Cardiac fibroblast (primary cell): ENCODE measurements at regions not wholly inside any gene's neighbourhood (a gene's known extent, or its start where the extent isn't known, plus 50 kb on each side); places are given as distances from the start of the nearest gene placed in this dataset.

Source experiments
- DNase-seq, 2 donors: peaks; one replicate each; pipeline versions ENCODE4 v3.0.0 to v3.0.0-alpha.2; 2010; ENCODE audit warnings: low read depth in 2 of 2
- H3K4me3 ChIP-seq, 2 donors: replicated peaks in 1 of 2; 1 replicate in 1 of 2; 2 replicates in 1 of 2; pipeline ENCODE4 v1.5.1; 2011; ENCODE audit warnings: low read depth in 2 of 2, low read length in 2 of 2, mild to moderate bottlenecking in 2 of 2, moderate library complexity in 1 of 2
- TF ChIP-seq, protein P1 (sequence below): IDR thresholded peaks from one replicate; pipeline ENCODE4 v1.5.1; 2011; ENCODE audit warnings: low read depth, mild to moderate bottlenecking, low read length, inconsistent platforms

DNA sequence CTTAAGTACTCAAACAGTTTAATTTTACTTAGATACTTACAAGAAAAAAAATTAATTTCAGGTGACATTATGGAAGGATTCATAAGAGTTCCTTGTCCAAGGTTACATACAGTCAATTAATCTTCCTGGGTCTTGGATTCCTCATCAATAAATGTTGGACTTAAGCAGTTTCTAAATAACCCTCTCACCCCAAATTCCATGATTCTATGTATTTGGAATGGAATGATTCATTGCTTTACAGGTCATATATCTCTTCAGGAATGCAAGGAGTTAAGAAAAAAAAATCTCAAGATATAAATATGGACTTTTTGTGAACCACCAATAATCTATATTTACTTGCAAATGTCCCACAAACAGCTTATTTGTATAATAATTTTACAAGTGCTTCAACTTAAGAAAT, 84.2 kb upstream of the BMP4 start:
- H3K4me3 ChIP-seq: no peak overlapping the region
- TF ChIP-seq, protein P1, sequence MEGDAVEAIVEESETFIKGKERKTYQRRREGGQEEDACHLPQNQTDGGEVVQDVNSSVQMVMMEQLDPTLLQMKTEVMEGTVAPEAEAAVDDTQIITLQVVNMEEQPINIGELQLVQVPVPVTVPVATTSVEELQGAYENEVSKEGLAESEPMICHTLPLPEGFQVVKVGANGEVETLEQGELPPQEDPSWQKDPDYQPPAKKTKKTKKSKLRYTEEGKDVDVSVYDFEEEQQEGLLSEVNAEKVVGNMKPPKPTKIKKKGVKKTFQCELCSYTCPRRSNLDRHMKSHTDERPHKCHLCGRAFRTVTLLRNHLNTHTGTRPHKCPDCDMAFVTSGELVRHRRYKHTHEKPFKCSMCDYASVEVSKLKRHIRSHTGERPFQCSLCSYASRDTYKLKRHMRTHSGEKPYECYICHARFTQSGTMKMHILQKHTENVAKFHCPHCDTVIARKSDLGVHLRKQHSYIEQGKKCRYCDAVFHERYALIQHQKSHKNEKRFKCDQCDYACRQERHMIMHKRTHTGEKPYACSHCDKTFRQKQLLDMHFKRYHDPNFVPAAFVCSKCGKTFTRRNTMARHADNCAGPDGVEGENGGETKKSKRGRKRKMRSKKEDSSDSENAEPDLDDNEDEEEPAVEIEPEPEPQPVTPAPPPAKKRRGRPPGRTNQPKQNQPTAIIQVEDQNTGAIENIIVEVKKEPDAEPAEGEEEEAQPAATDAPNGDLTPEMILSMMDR: no peak
- DNase-seq: peak in 1 of 2 donors; percentile 8

DNA sequence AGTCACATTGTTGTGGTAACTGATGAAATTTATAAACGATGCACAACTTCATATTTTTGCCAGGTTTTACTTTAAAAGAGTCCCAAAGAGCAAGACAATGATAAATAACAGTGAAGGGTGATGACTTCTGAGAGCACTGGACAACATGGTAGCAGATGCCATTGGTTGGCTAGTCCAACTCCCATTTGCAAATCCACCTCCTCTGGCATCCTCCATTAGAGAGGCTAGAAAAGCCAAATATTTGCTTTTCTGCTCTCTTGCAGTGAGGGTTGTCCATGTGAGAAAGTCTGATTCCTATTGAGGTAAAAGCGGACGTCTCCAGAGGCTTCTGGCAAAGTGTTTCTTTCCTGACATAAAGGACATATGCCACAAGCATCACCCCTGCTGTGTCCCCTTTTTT, 89.6 kb upstream of the BMP4 start:
- no peak overlapping the region for H3K4me3 ChIP-seq
- DNase-seq: no peak
- TF ChIP-seq, protein P1: no peak

DNA sequence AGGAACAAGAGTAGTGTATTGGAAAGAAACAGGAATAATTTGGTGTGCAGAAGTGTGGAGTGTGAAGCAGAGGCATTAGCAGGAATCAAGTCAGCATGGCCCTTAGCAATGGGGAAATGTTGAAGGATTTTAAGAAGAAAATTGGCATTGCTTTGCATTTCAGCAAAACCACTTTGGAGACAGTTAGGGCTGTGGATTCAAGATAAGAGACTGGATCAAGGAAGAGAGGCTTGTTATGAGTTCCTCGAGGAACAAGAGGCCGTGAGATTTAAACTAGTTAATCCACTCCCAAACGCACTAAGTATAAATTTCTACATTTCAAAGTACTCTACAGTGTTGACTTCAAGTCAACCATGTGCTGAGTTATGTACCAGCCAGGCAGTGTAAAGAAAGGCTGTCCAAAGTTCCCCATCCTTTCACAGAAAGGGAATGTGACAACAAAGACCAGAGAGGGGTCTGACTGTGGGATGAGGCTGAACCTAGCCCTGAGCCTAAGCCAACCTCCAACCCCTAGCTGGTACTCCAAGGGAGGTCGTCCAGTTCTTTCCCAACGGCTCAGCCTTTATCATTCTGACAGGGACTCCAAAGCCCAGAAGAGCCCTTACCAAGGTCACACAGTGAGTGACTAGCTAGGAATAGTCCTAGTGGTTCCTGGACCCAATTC, 91.2 kb upstream of the BMP4 start:
- H3K4me3 ChIP-seq: no peak overlapping the region
- DNase-seq: no peak
- TF ChIP-seq, protein P1: no peak

DNA sequence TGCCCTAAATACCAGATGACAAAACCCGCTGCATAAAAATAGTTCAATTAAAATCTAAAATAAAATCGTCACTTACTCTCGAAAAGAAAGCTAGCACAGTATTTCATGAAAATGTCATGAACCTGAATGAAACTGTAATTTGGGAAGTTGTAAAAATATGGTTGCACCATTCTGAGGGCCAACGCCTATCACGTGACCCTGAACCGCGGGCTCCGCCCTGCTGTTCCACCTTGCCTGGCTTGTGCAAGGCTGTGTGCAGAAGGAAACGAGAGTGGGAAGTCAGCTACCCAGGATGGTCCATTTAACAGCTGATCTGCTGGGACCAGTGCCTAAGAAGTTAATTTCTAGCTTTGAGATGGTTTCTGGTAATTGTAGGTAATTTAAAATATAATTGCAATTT, 91.7 kb upstream of the BMP4 start:
- DNase-seq: no peak
- H3K4me3 ChIP-seq: no peak overlapping the region
- TF ChIP-seq, protein P1: no peak

DNA sequence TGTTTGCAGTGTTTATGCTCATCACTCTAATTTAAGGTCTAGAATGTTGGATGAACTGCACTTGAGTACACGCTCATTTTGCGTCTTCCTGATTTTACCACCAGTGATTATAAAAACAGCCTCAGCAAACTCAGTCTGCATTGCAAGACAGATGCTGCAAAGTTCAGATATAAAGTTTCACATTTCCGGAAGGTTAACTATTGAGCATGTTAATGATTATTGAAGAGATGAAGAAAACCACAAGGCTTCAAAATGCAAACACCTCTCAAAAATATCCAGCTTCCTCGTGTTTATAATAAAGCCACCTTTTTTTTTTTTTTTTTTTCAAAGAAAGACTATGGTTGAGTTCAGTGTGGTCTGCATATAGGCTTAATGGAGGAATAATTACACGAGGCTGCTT, 92.1 kb upstream of the BMP4 start:
- DNase-seq: no peak
- TF ChIP-seq, protein P1: no peak
- no peak overlapping the region for H3K4me3 ChIP-seq

DNA sequence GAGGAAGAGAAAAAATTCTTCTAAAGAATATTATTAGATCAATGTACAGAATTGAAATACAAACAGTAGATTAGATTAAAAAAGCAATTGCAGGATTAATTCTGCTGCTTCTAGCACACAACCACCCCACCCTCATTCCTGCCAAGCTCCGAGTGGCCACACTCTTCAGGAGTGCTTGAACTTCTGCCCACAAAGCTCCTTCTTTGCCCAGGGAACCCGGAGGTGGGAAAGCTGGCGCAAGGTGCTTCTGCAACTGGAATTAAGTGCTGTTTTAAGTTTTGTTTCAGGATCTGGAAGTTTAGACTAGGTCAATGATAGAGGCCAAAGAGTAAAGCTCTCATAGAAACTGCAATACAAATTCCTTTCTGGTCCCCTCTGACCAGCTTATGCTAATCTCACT, 94.1 kb upstream of the BMP4 start:
- TF ChIP-seq, protein P1: no peak
- no peak overlapping the region for H3K4me3 ChIP-seq
- DNase-seq: no peak
